Renal cortical epithelial cell (primary cell): ENCODE measurements at regions not wholly inside any gene's neighbourhood (a gene's known extent, or its start where the extent isn't known, plus 50 kb on each side); places are given as distances from the start of the nearest gene placed in this dataset.
A peak's percentile ranks its signal among the peaks of the same experiment; 100 is the strongest.

Experiments used
- DNase-seq: peaks from one replicate; pipeline ENCODE4 v3.0.0-alpha.2; 2011; ENCODE audit warnings: low read depth

- DNase-seq, result no peak
These were observed 509.2 kb downstream of the TDRD15 start for GRCh38 chr2:21633015-21633414.

- no peak for DNase-seq
These were observed 509.7 kb downstream of the TDRD15 start for GRCh38 chr2:21633466-21633865.

- DNase-seq, result no peak
These were observed 510.1 kb downstream of the TDRD15 start for GRCh38 chr2:21633911-21634310.

GRCh38 chr2:21640046-21640445, 516.3 kb downstream of the TDRD15 start:
- no peak for DNase-seq

- DNase-seq, result no peak
These were observed 518.9 kb downstream of the TDRD15 start for GRCh38 chr2:21642647-21643046.

- peak; percentile 8 for DNase-seq
These were observed 519.4 kb downstream of the TDRD15 start for GRCh38 chr2:21643180-21643579.

- no peak for DNase-seq
These were observed 520.5 kb downstream of the TDRD15 start for GRCh38 chr2:21644266-21644665.

- DNase-seq, result no peak
These were observed 522.6 kb downstream of the TDRD15 start for GRCh38 chr2:21646345-21646744.

- no peak for DNase-seq
These were observed 526.8 kb downstream of the TDRD15 start for GRCh38 chr2:21650569-21650968.

- DNase-seq, result no peak
These were observed 531.4 kb downstream of the TDRD15 start for GRCh38 chr2:21655136-21655535.

GRCh38 chr2:21656330-21657075, 532.7 kb downstream of the TDRD15 start:
- DNase-seq, result no peak

GRCh38 chr2:21657445-21657844, 533.7 kb downstream of the TDRD15 start:
- DNase-seq, result no peak

GRCh38 chr2:21658269-21658668, 534.5 kb downstream of the TDRD15 start:
- DNase-seq, result no peak

GRCh38 chr2:21658907-21659477, 535.2 kb downstream of the TDRD15 start:
- no peak for DNase-seq

- DNase-seq, result no peak
These were observed 540.3 kb downstream of the TDRD15 start for GRCh38 chr2:21664083-21664482.

- DNase-seq, result no peak
These were observed 543.9 kb downstream of the TDRD15 start for GRCh38 chr2:21667638-21668037.

- DNase-seq, result no peak
These were observed 544.4 kb downstream of the TDRD15 start for GRCh38 chr2:21668078-21668710.

GRCh38 chr2:21676041-21676440, 552.3 kb downstream of the TDRD15 start:
- peak; percentile 8 for DNase-seq

GRCh38 chr2:21676676-21677075, 552.9 kb downstream of the TDRD15 start:
- DNase-seq, result peak; percentile 69

- DNase-seq, result no peak
These were observed 560.1 kb downstream of the TDRD15 start for GRCh38 chr2:21683838-21684237.

GRCh38 chr2:21687589-21687988, 563.8 kb downstream of the TDRD15 start:
- DNase-seq, result no peak

GRCh38 chr2:21690005-21690404, 566.2 kb downstream of the TDRD15 start:
- no peak for DNase-seq

- no peak for DNase-seq
These were observed 569.3 kb downstream of the TDRD15 start for GRCh38 chr2:21693081-21693480.
